ENCODE measurements at regions not wholly inside any gene's neighbourhood (a gene's known extent, or its start where the extent isn't known, plus 50 kb on each side); places are given as distances from the start of the nearest gene placed in this dataset.

DNA sequence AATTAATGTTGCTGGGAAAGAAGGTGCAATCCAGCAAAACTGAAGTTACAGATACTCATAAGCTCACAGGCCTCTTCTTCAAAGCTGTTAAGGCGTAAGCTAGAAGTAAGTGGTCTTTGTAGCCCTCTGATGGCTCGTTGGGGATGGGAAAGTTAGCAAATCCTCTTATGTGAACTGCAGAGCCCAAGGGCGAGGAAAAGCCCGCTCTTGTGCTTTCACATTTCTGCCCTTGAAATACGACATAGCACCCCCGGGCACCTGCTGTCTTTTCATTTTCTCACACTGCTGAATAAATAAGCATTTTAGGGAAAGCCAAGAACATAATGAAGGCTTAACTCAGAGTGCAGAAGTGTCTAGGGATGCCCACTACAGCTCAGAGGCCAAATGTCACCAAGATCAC lies 73.1 kb upstream of the SORBS2 start:
- Histone ChIP-seq H3K27me3 (no peaks in the 10 kb centered on the region), H3K27ac (no peak overlapping the region), H3K9me3 (peaks cover 0 to 14% (median 0%) of the 10 kb centered on the region in 4 donors), H3K36me3 (no peaks in the 10 kb centered on the region), H3K4me3 (no peak overlapping the region), H3K4me1 (no peaks in the 10 kb centered on the region)
- no peak for TF ChIP-seq POLR2A (IDR thresholded peaks at IDR 0.05)
- no peak for TF ChIP-seq EP300 (IDR thresholded peaks at IDR 0.05)
- TF ChIP-seq, protein P1, sequence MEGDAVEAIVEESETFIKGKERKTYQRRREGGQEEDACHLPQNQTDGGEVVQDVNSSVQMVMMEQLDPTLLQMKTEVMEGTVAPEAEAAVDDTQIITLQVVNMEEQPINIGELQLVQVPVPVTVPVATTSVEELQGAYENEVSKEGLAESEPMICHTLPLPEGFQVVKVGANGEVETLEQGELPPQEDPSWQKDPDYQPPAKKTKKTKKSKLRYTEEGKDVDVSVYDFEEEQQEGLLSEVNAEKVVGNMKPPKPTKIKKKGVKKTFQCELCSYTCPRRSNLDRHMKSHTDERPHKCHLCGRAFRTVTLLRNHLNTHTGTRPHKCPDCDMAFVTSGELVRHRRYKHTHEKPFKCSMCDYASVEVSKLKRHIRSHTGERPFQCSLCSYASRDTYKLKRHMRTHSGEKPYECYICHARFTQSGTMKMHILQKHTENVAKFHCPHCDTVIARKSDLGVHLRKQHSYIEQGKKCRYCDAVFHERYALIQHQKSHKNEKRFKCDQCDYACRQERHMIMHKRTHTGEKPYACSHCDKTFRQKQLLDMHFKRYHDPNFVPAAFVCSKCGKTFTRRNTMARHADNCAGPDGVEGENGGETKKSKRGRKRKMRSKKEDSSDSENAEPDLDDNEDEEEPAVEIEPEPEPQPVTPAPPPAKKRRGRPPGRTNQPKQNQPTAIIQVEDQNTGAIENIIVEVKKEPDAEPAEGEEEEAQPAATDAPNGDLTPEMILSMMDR (IDR thresholded peaks at IDR 0.05): no peak
- DNase-seq (ENCODE audit: low spot score in 2 of 2): no peak
- WGBS, 2 donors: 86 to 89% methylated on average over 6 of the region's 6 CpGs

DNA sequence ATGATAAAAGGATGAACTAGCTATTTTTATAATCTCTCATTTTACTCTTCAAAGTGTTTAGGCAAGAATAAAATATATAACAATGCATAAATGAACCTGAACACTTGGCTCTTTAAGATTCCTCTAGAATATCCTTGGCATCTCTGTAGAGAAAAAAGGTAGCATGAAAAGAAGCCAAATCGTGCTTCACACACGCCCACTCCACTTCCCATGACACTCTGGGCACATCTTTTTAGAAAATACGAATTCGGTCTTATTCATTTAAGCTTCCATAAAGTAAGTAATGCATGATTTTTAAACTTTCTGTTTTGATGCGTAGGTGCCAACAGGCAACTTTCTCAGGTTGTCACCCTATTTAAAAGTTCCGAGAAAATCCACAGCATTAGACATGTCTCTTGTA lies 73.6 kb upstream of the SORBS2 start:
- Histone ChIP-seq H3K4me3 (no peak overlapping the region), H3K27ac (no peak overlapping the region), H3K27me3 (no peaks in the 10 kb centered on the region), H3K4me1 (no peaks in the 10 kb centered on the region), H3K36me3 (no peaks in the 10 kb centered on the region), H3K9me3 (peaks cover 0 to 14% (median 0%) of the 10 kb centered on the region in 4 donors)
- DNase-seq (ENCODE audit: low spot score in 2 of 2): no peak
- TF ChIP-seq, protein P1 (IDR thresholded peaks at IDR 0.05): no peak
- TF ChIP-seq EP300 (IDR thresholded peaks at IDR 0.05) (no peak), POLR2A (IDR thresholded peaks at IDR 0.05) (no peak)
- 82 to 85% methylated on average over 6 of the region's 6 CpGs for WGBS, 2 donors

DNA sequence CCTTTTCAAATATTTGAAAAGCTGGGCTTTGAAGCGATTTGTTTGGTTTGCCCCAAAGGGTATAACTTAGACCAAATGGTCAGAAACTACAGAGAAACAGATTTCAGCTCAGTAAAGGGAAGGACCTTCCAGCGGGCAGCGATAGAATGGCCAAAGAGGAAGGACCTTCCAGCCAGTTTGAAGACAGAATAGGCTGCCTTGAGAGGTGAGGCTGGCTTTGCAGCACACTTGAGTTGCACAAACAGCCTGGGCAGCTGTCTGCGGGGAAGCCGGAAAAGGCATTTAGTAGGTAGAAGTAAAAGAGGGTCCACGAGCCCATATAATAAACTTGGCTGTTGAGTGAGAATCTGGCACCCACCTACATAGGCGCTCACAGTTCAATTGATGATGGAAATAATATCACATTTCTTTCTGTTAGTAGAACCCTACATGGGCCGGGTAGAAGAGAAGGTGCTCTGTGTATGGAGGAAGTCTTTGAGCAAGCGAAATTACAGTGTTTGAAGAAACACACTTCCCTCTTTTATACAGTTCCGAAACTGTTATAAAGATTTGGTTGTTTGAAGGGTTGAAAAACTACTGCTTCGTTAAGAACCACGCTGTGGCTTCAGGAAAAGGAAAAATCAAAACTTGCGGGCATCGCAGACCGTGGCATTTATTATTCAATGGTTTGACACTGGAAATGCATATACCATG lies 75.0 kb upstream of the SORBS2 start:
- Histone ChIP-seq H3K36me3 (no peaks in the 10 kb centered on the region), H3K27ac (no peak overlapping the region), H3K9me3 (peaks cover 0 to 14% (median 0%) of the 10 kb centered on the region in 4 donors), H3K4me3 (no peak overlapping the region), H3K4me1 (no peaks in the 10 kb centered on the region), H3K27me3 (no peaks in the 10 kb centered on the region)
- TF ChIP-seq EP300 (IDR thresholded peaks at IDR 0.05): no peak
- TF ChIP-seq, protein P1 (IDR thresholded peaks at IDR 0.05): no peak
- no peak for TF ChIP-seq POLR2A (IDR thresholded peaks at IDR 0.05)
- DNase-seq (ENCODE audit: low spot score in 2 of 2): no peak
- WGBS, 2 donors: 65% methylated on average over 15 of the region's 15 CpGs

DNA sequence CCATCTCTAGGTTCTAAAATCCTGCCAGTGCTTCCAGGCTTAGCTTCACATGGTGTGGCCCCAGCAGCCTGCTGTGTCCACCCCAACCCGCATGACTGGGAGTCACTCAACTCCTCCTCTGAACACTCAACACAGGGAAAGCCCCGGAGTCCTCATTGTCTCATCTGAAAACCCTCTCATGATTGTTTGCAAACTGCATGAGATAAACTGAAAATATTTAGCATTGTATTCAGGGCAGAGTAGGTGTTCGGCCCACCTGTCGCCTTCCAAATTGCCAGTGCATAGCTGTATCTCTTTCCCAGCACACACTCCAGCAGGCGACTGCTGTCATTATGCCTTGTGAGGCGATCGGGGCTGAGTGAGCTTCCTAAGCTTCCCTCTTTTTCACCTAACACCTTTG lies 76.7 kb upstream of the SORBS2 start:
- peaks cover 0 to 10% (median 0%) of the 10 kb centered on the region in 4 donors for H3K9me3 ChIP-seq
- TF ChIP-seq POLR2A (IDR thresholded peaks at IDR 0.05) (no peak), EP300 (IDR thresholded peaks at IDR 0.05) (no peak)
- TF ChIP-seq, protein P1 (IDR thresholded peaks at IDR 0.05): no peak
- H3K4me1 ChIP-seq: no peaks in the 10 kb centered on the region
- no peaks in the 10 kb centered on the region for H3K36me3 ChIP-seq
- no peak overlapping the region for H3K27ac ChIP-seq
- no peaks in the 10 kb centered on the region for H3K27me3 ChIP-seq
- no peak overlapping the region for H3K4me3 ChIP-seq
- no peak for DNase-seq (ENCODE audit: low spot score in 2 of 2)
- 97 to 99% methylated on average over 7 of the region's 7 CpGs for WGBS, 2 donors

DNA sequence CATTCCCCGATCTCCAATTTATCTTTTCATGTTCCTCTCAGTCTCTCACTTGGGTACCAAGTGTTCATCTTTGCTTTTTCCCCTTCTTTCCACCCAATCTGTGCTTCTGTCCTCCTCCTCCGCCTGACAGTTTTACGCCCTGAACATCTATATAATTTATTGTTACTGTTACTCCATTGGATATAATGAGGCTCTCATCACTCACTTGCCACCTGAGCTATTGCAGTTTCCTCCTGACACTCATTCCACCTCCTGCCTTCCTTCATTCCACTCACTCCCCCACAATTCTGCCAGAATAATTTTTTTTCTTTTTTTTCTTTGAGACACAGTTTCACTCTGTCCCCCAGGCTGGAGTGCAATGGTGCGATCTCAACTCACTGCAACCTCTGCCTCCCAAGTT lies 77.6 kb upstream of the SORBS2 start:
- H3K4me1 ChIP-seq: no peaks in the 10 kb centered on the region
- H3K36me3 ChIP-seq: no peaks in the 10 kb centered on the region
- TF ChIP-seq, protein P1 (IDR thresholded peaks at IDR 0.05): no peak
- 95 to 96% methylated on average over 4 of the region's 4 CpGs for WGBS, 2 donors
- H3K4me3 ChIP-seq: no peak overlapping the region
- DNase-seq (ENCODE audit: low spot score in 2 of 2): no peak
- peaks cover 0 to 11% (median 0%) of the 10 kb centered on the region in 4 donors for H3K9me3 ChIP-seq
- no peak overlapping the region for H3K27ac ChIP-seq
- no peaks in the 10 kb centered on the region for H3K27me3 ChIP-seq

All from tibial nerve (tissue), 4 donors.